IMR-90 (cell line): ENCODE measurements at regions not wholly inside any gene's neighbourhood (a gene's known extent, or its start where the extent isn't known, plus 50 kb on each side); places are given as distances from the start of the nearest gene placed in this dataset.

Experiments
- ATAC-seq: fragments of 200-7000 bp; cut with Tn5 transposase; 2 replicates; pipeline ENCODE4 v1.9.1; 2020; ENCODE audit warnings: low read depth, mild to moderate bottlenecking, moderate library complexity
- BruUV-seq: library from RNA; stranded (reverse); fragments of 400-500 nt; replicated peaks from 2 replicates; lab custom pipeline; 2021; lab: Mats Ljungman, UMichigan
- CTCF ChIA-PET: fragments of 300-600 bp; formaldehyde crosslinking; extraction: SDS; loops from one replicate; lab custom pipeline; 2021; ENCODE audit warnings: antibody characterized with exemption; lab: Yijun Ruan, JAX
- POLR2A ChIA-PET: fragments of 300-600 bp; sonication (Branson Sonifier 250); formaldehyde crosslinking; loops from one replicate; lab custom pipeline; 2022; ENCODE audit warnings: antibody characterized with exemption; ENCODE audit not compliant: unreplicated experiment; lab: Charles Lee
- DNase-seq: peaks from one replicate; pipeline ENCODE4 v3.0.0; 2013
- H2AFZ ChIP-seq: replicated peaks from 2 replicates; pipeline ENCODE3; 2013; ENCODE audit warnings: low read length, mild to moderate bottlenecking; ENCODE audit not compliant: poor library complexity
- H2AK5ac ChIP-seq: 2 replicates; pipeline ENCODE4 v1.6.1; 2013; ENCODE audit warnings: low read depth, low read length, inconsistent platforms
- H2AK9ac ChIP-seq: replicated peaks from 2 replicates; pipeline ENCODE3; 2013; ENCODE audit warnings: mild to moderate bottlenecking, low read depth, low read length, moderate library complexity; ENCODE audit not compliant: poor library complexity
- H2BK120ac ChIP-seq: 2 replicates; pipeline ENCODE4 v1.6.1; 2013; ENCODE audit warnings: low read depth, low read length, inconsistent platforms
- H2BK15ac ChIP-seq: 3 replicates; pipeline ENCODE4 v1.6.1; 2013; ENCODE audit warnings: low read depth, low read length, inconsistent platforms
- H2BK20ac ChIP-seq: 2 replicates; pipeline ENCODE4 v1.6.1; 2013; ENCODE audit warnings: low read depth, mild to moderate bottlenecking, inconsistent platforms, low read length, moderate library complexity
- H2BK5ac ChIP-seq: 2 replicates; pipeline ENCODE4 v1.6.1; 2013; ENCODE audit warnings: mild to moderate bottlenecking, low read depth, low read length, inconsistent platforms; ENCODE audit not compliant: poor library complexity, severe bottlenecking
- H3K14ac ChIP-seq: replicated peaks from 2 replicates; pipeline ENCODE4 v1.6.1; 2013; ENCODE audit warnings: low read depth, low read length, inconsistent platforms
- H3K18ac ChIP-seq: 2 replicates; pipeline ENCODE4 v1.6.1; 2013; ENCODE audit warnings: low read depth, low read length, control low read depth
- H3K23ac ChIP-seq: 2 replicates; pipeline ENCODE4 v1.6.1; 2013; ENCODE audit warnings: low read depth, low read length, inconsistent platforms
- H3K27ac ChIP-seq: 2 replicates; pipeline ENCODE4 v1.5.1; 2013; ENCODE audit warnings: mild to moderate bottlenecking, control low read depth, low read length; ENCODE audit not compliant: insufficient read depth
- H3K27me3 ChIP-seq: 2 replicates; pipeline ENCODE4 v1.6.1; 2013; ENCODE audit warnings: low read length; ENCODE audit not compliant: control insufficient read depth, insufficient read depth
- H3K36me3 ChIP-seq: 2 replicates; pipeline ENCODE4 v1.6.1; 2013; ENCODE audit warnings: low read length, mixed read lengths; ENCODE audit not compliant: control insufficient read depth, insufficient read depth
- H3K4ac ChIP-seq: 2 replicates; pipeline ENCODE4 v1.6.1; 2013; ENCODE audit warnings: low read depth, low read length, inconsistent platforms
- H3K4me1 ChIP-seq: 2 replicates; pipeline ENCODE4 v1.6.1; 2013; ENCODE audit warnings: low read length, mixed read lengths; ENCODE audit not compliant: control insufficient read depth, insufficient read depth
- H3K4me2 ChIP-seq: 2 replicates; pipeline ENCODE4 v1.6.1; 2013; ENCODE audit warnings: low read depth, mild to moderate bottlenecking, control low read depth, low read length, moderate library complexity
- H3K4me3 ChIP-seq: 2 replicates; pipeline ENCODE4 v1.5.1; 2013; ENCODE audit warnings: low read depth, mild to moderate bottlenecking, control low read depth, low read length, moderate library complexity; ENCODE audit not compliant: insufficient read depth
- H3K56ac ChIP-seq: 2 replicates; pipeline ENCODE4 v1.6.1; 2013; ENCODE audit warnings: low read length, inconsistent platforms; ENCODE audit not compliant: insufficient read depth; ENCODE audit errors: extremely low read depth
- H3K79me1 ChIP-seq, 2 experiments: 2 replicates each; pipeline ENCODE4 v1.6.1; 2013; ENCODE audit warnings: low read length in 2 of 2, inconsistent platforms in 1 of 2, low read depth in 1 of 2
- H3K9ac ChIP-seq: 2 replicates; pipeline ENCODE4 v1.6.1; 2013; ENCODE audit warnings: low read depth, low read length, control low read depth
- H3K9me1 ChIP-seq: 2 replicates; pipeline ENCODE4 v1.6.1; 2013; ENCODE audit warnings: low read length, inconsistent platforms; ENCODE audit not compliant: insufficient read depth
- H3K9me3 ChIP-seq: 2 replicates; pipeline ENCODE4 v1.6.1; 2013; ENCODE audit warnings: low read length; ENCODE audit not compliant: control insufficient read depth, insufficient read depth
- H4K20me1 ChIP-seq: 2 replicates; pipeline ENCODE4 v1.6.1; 2013; ENCODE audit warnings: low read length, inconsistent platforms; ENCODE audit not compliant: insufficient read depth
- H4K5ac ChIP-seq: 2 replicates; pipeline ENCODE4 v1.6.1; 2013; ENCODE audit warnings: mild to moderate bottlenecking, low read depth, low read length, control low read depth
- H4K8ac ChIP-seq, 2 experiments: 2 replicates each; pipeline ENCODE4 v1.6.1; 2013; ENCODE audit warnings: low read depth in 2 of 2, low read length in 2 of 2, control low read depth in 1 of 2, inconsistent platforms in 1 of 2
- H4K91ac ChIP-seq: 2 replicates; pipeline ENCODE4 v1.6.1; 2013; ENCODE audit warnings: low read depth, low read length, inconsistent platforms; ENCODE audit not compliant: insufficient read depth
- CEBPB ChIP-seq: IDR thresholded peaks from 2 replicates; pipeline ENCODE4 v1.6.1; 2012; ENCODE audit warnings: low read depth, low read length, improper control_type of control experiment
- WGBS, 2 experiments: methylation state at CpG; one replicate each; pipeline versions ENCODE4 v1.1.5 to v1.1.7; 2013; ENCODE audit warnings: missing lambda C conversion rate in 2 of 2; ENCODE audit not compliant: insufficient read length in 1 of 2; ENCODE audit errors: extremely low coverage in 2 of 2; 5-methylcytosine and 5-hydroxymethylcytosine counted together
- dilution Hi-C: fragments of 300-500 bp; cut with HindIII; formaldehyde crosslinking; loops from one replicate; pipeline ENCODE4 v1.14.3; 2018; ENCODE audit warnings: low sequenced_read_pairs; ENCODE audit not compliant: unreplicated experiment
- in situ Hi-C: fragments of 300-500 bp; cut with MboI; formaldehyde crosslinking; loops from 3 replicates; pipeline ENCODE4 v1.14.3; 2019; ENCODE audit warnings: low sequenced_read_pairs, inconsistent platforms, mixed read lengths
- intact Hi-C: fragments of 100-400 bp; cut with micrococcal nuclease; formaldehyde crosslinking; loops from 2 replicates; pipeline ENCODE4 v1.10.0; 2022
- TF ChIP-seq, protein P1 (sequence below): fragments of 150-350 bp; IDR thresholded peaks from 2 replicates; pipeline ENCODE4 v1.6.1; 2017; ENCODE audit warnings: mild to moderate bottlenecking, antibody characterized with exemption, low read length, low read depth

DNA sequence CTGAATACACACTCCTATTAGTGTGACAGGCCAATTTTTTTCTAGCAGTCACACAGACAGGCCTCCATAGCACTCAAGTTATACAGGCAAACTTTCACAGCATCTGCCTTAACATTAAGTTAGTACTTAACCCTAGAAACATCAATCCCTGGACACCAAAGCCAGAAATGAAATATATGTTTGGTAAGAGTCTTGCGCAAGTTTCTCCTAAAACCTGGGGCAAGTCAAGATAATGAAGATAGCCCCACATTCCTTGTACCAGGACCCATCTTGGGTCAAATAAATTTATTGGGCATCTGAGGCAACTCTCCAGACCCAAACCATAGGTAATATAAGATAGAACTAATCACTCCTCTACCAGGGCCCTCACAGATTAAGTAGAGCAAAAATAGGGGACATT is 70.8 kb upstream of the ZNF92 start:
- Histone ChIP-seq H3K27ac (no peak overlapping the region), H3K56ac (no peak overlapping the region), H4K5ac (no peak overlapping the region), H3K23ac (no peak overlapping the region), H3K27me3 (no peaks in the 10 kb centered on the region), H3K4me2 (no peak overlapping the region), H3K14ac (no peak overlapping the region), H2BK15ac (no peak overlapping the region), H4K8ac (no peak overlapping the region), H3K4me1 (no peaks in the 10 kb centered on the region), H3K9me1 (no peaks in the 10 kb centered on the region), H2AFZ (no peak overlapping the region), H2BK20ac (no peak overlapping the region), H3K36me3 (no peaks in the 10 kb centered on the region), H3K79me1 (no peaks in the 10 kb centered on the region), H2BK5ac (no peak overlapping the region), H2AK9ac (no peak overlapping the region), H3K4ac (no peak overlapping the region), H3K9me3 (no peaks in the 10 kb centered on the region), H4K91ac (no peak overlapping the region), H4K20me1 (no peaks in the 10 kb centered on the region), H2AK5ac (no peak overlapping the region), H2BK120ac (no peak overlapping the region), H3K18ac (no peak overlapping the region), H3K4me3 (no peak overlapping the region), H3K9ac (no peak overlapping the region)
- TF ChIP-seq, protein P1, sequence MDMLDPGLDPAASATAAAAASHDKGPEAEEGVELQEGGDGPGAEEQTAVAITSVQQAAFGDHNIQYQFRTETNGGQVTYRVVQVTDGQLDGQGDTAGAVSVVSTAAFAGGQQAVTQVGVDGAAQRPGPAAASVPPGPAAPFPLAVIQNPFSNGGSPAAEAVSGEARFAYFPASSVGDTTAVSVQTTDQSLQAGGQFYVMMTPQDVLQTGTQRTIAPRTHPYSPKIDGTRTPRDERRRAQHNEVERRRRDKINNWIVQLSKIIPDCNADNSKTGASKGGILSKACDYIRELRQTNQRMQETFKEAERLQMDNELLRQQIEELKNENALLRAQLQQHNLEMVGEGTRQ: no peak
- TF ChIP-seq CEBPB: peak; percentile 61; the same call in 1 of the 2 replicates
- ChIA-PET POLR2A (no interaction called here), CTCF (no interaction called here)
- intact Hi-C loops: no loop called here
- DNase-seq: no peak
- BruUV-seq: no TSS peak
- in situ Hi-C loops: no loop called here
- dilution Hi-C loops: no loop called here
- WGBS, 2 experiments: no CpG with 5 or more reads among the region's 1 CpG
- ATAC-seq: no peak
